NOMO-1 treated with dmso at 0.1 percent for 144 hours (cell line): ENCODE measurements at regions not wholly inside any gene's neighbourhood (a gene's known extent, or its start where the extent isn't known, plus 50 kb on each side); places are given as distances from the start of the nearest gene placed in this dataset.

Source experiments
- DNase-seq: peaks from one replicate; lab custom pipeline; 2025; ENCODE audit not compliant: unreplicated experiment; lab: John Stamatoyannopoulos, UW

- no peak for DNase-seq
Measured at GRCh38 chr3:67828486-67829010, 174.1 kb upstream of the SUCLG2 start.

- no peak for DNase-seq
Measured at GRCh38 chr3:67821135-67821534, 166.7 kb upstream of the SUCLG2 start.

GRCh38 chr3:67819447-67819846 lies 165.0 kb upstream of the SUCLG2 start:
- DNase-seq = no peak

GRCh38 chr3:67809370-67809935 lies 155.0 kb upstream of the SUCLG2 start:
- DNase-seq = no peak

- DNase-seq = no peak
Measured at GRCh38 chr3:67808906-67809305, 154.5 kb upstream of the SUCLG2 start.

GRCh38 chr3:67804578-67804977 lies 150.2 kb upstream of the SUCLG2 start:
- DNase-seq = no peak

GRCh38 chr3:67804089-67804488 lies 149.7 kb upstream of the SUCLG2 start:
- DNase-seq = no peak

- no peak for DNase-seq
Measured at GRCh38 chr3:67798412-67798811, 144.0 kb upstream of the SUCLG2 start.

- no peak for DNase-seq
Measured at GRCh38 chr3:67791620-67792019, 137.2 kb upstream of the SUCLG2 start.

- peak; percentile 16 for DNase-seq
Measured at GRCh38 chr3:67790043-67790442, 135.6 kb upstream of the SUCLG2 start.

GRCh38 chr3:67788396-67788795 lies 134.0 kb upstream of the SUCLG2 start:
- no peak for DNase-seq

GRCh38 chr3:67783281-67784250 lies 129.2 kb upstream of the SUCLG2 start:
- no peak for DNase-seq

- DNase-seq = no peak
Measured at GRCh38 chr3:67781871-67782270, 127.5 kb upstream of the SUCLG2 start.

GRCh38 chr3:67781218-67781617 lies 126.8 kb upstream of the SUCLG2 start:
- DNase-seq = no peak

- DNase-seq = no peak
Measured at GRCh38 chr3:67774676-67775075, 120.3 kb upstream of the SUCLG2 start.

GRCh38 chr3:67765575-67765974 lies 111.2 kb upstream of the SUCLG2 start:
- DNase-seq = no peak

- no peak for DNase-seq
Measured at GRCh38 chr3:67745296-67745695, 90.9 kb upstream of the SUCLG2 start.

- no peak for DNase-seq
Measured at GRCh38 chr3:67744699-67745098, 90.3 kb upstream of the SUCLG2 start.

GRCh38 chr3:67739851-67740250 lies 85.4 kb upstream of the SUCLG2 start:
- no peak for DNase-seq

- DNase-seq = no peak
Measured at GRCh38 chr3:67737906-67738865, 83.8 kb upstream of the SUCLG2 start.

GRCh38 chr3:67737140-67737539 lies 82.7 kb upstream of the SUCLG2 start:
- DNase-seq = no peak
